ENCODE measurements at regions not wholly inside any gene's neighbourhood (a gene's known extent, or its start where the extent isn't known, plus 50 kb on each side); places are given as distances from the start of the nearest gene placed in this dataset.

DNA sequence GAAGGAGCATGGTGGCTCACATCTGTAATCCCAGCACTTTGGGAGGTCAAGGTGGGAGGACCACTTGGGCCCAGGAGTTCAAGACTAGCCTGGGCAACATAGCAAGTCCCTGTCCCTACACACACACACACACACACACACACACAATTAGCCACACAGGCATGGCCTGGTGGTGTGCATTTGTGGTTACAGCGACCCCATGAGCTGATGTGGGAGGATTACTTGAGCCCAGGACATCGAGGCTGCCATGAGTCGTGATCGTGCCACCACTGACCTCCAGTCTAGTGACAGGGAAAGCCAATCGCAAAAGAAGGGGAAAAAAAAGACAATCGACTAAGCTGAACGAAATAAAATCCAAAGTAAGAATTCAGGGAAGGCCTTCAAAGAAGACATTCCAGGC is 67.9 kb downstream of the TBX3 start:
- Histone ChIP-seq H4K12ac (ENCODE audit: low read depth, low read length) (no peak overlapping the region), H3K4me2 (ENCODE audit: low read length) (no peak overlapping the region), H3K27ac (ENCODE audit: low read depth, low read length) (no peak overlapping the region), H3K36me3 (ENCODE audit: control insufficient read depth in 1 of 2, insufficient read depth in 2 of 2, low read length in 2 of 2) (no peaks in the 10 kb centered on the region), H2AK5ac (ENCODE audit: low read length) (no peak overlapping the region), H4K8ac (ENCODE audit: low read depth, low read length) (no peak overlapping the region), H2BK120ac (ENCODE audit: insufficient read depth, low read length, poor library complexity) (no peak overlapping the region), H3K18ac (ENCODE audit: low read length) (no peak overlapping the region), H3K4me1 (ENCODE audit: control insufficient read depth in 1 of 2, insufficient read depth in 2 of 2, low read length in 2 of 2) (peaks cover 0 to 2% of the 10 kb centered on the region in 2 experiments), H3K27me3 (ENCODE audit: insufficient read depth, low read length) (no peaks in the 10 kb centered on the region), H3K9ac (ENCODE audit: low read length) (no peak overlapping the region), H3K79me1 (ENCODE audit: low read length) (no peaks in the 10 kb centered on the region), H3K4me3 (ENCODE audit: low read depth, low read length) (peak overlapping the region; percentile 18), H3K4ac (ENCODE audit: low read depth, low read length) (no peak overlapping the region), H3K23ac (ENCODE audit: low read length) (no peak overlapping the region), H3K9me3 (ENCODE audit: insufficient read depth, low read depth, low read length) (peaks cover 3% of the 10 kb centered on the region), H4K91ac (ENCODE audit: low read depth, low read length) (no peak overlapping the region), H3K14ac (ENCODE audit: low read length) (no peak overlapping the region), H3K79me2 (ENCODE audit: control insufficient read depth, insufficient read depth, low read length, poor library complexity) (no peaks in the 10 kb centered on the region), H2AFZ (ENCODE audit: insufficient read depth, low read length, poor library complexity) (no peak overlapping the region), H2BK5ac (ENCODE audit: low read depth, low read length, poor library complexity) (no peak overlapping the region), H2BK12ac (ENCODE audit: low read length) (no peak overlapping the region)
- DNase-seq = no peak
- WGBS (ENCODE audit: extremely low coverage, insufficient coverage, insufficient read length) = no CpG with 5 or more reads among the region's 7 CpGs

DNA sequence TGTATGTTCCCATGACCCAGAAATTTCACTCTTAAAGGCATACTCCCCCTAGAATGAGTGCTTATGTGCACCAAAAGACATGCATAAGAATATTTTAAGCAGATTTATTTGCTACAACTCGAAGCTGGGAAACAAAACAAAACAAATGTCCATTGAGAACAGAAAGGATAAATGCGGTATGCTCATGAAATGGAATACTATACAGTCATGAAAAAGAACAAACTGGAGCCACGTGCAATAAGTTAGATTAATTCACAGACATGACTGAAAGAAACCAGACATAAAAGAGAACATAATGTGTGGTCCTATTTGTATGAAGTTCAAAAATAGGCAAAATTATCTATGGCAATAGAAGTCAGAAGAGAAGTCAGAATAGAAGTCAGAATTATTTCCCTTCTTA is 69.9 kb downstream of the TBX3 start:
- no peak overlapping the region for H2BK12ac ChIP-seq (ENCODE audit: low read length)
- DNase-seq = no peak
- H3K18ac ChIP-seq (ENCODE audit: low read length) = no peak overlapping the region
- H4K91ac ChIP-seq (ENCODE audit: low read depth, low read length) = no peak overlapping the region
- H2BK5ac ChIP-seq (ENCODE audit: low read depth, low read length, poor library complexity) = no peak overlapping the region
- H4K12ac ChIP-seq (ENCODE audit: low read depth, low read length) = no peak overlapping the region
- peaks cover 3% of the 10 kb centered on the region for H3K9me3 ChIP-seq (ENCODE audit: insufficient read depth, low read depth, low read length)
- no peak overlapping the region for H3K4ac ChIP-seq (ENCODE audit: low read depth, low read length)
- no peaks in the 10 kb centered on the region for H3K36me3 ChIP-seq (ENCODE audit: control insufficient read depth in 1 of 2, insufficient read depth in 2 of 2, low read length in 2 of 2)
- H3K9ac ChIP-seq (ENCODE audit: low read length) = no peak overlapping the region
- H3K4me1 ChIP-seq (ENCODE audit: control insufficient read depth in 1 of 2, insufficient read depth in 2 of 2, low read length in 2 of 2) = peaks cover 0 to 2% of the 10 kb centered on the region in 2 experiments
- no peak overlapping the region for H3K4me3 ChIP-seq (ENCODE audit: low read depth, low read length)
- no peak overlapping the region for H3K14ac ChIP-seq (ENCODE audit: low read length)
- H3K4me2 ChIP-seq (ENCODE audit: low read length) = no peak overlapping the region
- H3K27me3 ChIP-seq (ENCODE audit: insufficient read depth, low read length) = no peaks in the 10 kb centered on the region
- WGBS (ENCODE audit: extremely low coverage, insufficient coverage, insufficient read length) = no CpG with 5 or more reads among the region's 3 CpGs
- no peak overlapping the region for H3K23ac ChIP-seq (ENCODE audit: low read length)
- no peak overlapping the region for H2AK5ac ChIP-seq (ENCODE audit: low read length)
- H2BK120ac ChIP-seq (ENCODE audit: insufficient read depth, low read length, poor library complexity) = no peak overlapping the region
- no peaks in the 10 kb centered on the region for H3K79me2 ChIP-seq (ENCODE audit: control insufficient read depth, insufficient read depth, low read length, poor library complexity)
- H2AFZ ChIP-seq (ENCODE audit: insufficient read depth, low read length, poor library complexity) = no peak overlapping the region
- H3K27ac ChIP-seq (ENCODE audit: low read depth, low read length) = no peak overlapping the region
- H3K79me1 ChIP-seq (ENCODE audit: low read length) = no peaks in the 10 kb centered on the region
- H4K8ac ChIP-seq (ENCODE audit: low read depth, low read length) = no peak overlapping the region

DNA sequence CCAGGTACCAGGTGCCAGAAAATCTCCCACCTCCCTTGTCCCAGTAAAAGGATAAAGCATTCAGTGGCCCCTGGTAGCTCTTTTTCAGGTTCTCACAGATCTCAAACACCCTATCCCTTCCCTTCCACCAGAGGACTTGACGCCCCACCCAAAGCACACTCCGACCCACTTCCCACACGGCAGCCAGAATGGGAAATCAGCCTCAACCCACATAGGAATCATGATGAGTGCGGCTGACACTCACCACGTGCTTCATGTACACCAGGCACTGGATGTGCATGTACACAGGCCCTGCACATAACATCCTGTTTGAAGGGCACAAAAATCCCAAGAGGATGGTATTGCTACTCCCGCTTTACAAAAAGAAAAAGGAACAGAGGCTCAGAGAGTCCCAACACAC is 71.9 kb downstream of the TBX3 start:
- no peak overlapping the region for H3K18ac ChIP-seq (ENCODE audit: low read length)
- no peak overlapping the region for H3K4me3 ChIP-seq (ENCODE audit: low read depth, low read length)
- H3K9ac ChIP-seq (ENCODE audit: low read length) = no peak overlapping the region
- no peak overlapping the region for H2AFZ ChIP-seq (ENCODE audit: insufficient read depth, low read length, poor library complexity)
- H4K12ac ChIP-seq (ENCODE audit: low read depth, low read length) = no peak overlapping the region
- no peaks in the 10 kb centered on the region for H3K27me3 ChIP-seq (ENCODE audit: insufficient read depth, low read length)
- H2AK5ac ChIP-seq (ENCODE audit: low read length) = no peak overlapping the region
- no peak overlapping the region for H2BK5ac ChIP-seq (ENCODE audit: low read depth, low read length, poor library complexity)
- no peaks in the 10 kb centered on the region for H3K79me2 ChIP-seq (ENCODE audit: control insufficient read depth, insufficient read depth, low read length, poor library complexity)
- peaks cover 0 to 2% of the 10 kb centered on the region in 2 experiments for H3K4me1 ChIP-seq (ENCODE audit: control insufficient read depth in 1 of 2, insufficient read depth in 2 of 2, low read length in 2 of 2)
- no peak overlapping the region for H3K23ac ChIP-seq (ENCODE audit: low read length)
- H4K91ac ChIP-seq (ENCODE audit: low read depth, low read length) = no peak overlapping the region
- no peak overlapping the region for H3K4ac ChIP-seq (ENCODE audit: low read depth, low read length)
- no peak overlapping the region for H3K14ac ChIP-seq (ENCODE audit: low read length)
- no peak overlapping the region for H2BK12ac ChIP-seq (ENCODE audit: low read length)
- H3K79me1 ChIP-seq (ENCODE audit: low read length) = no peaks in the 10 kb centered on the region
- H2BK120ac ChIP-seq (ENCODE audit: insufficient read depth, low read length, poor library complexity) = no peak overlapping the region
- peaks cover 3% of the 10 kb centered on the region for H3K9me3 ChIP-seq (ENCODE audit: insufficient read depth, low read depth, low read length)
- no peak overlapping the region for H3K27ac ChIP-seq (ENCODE audit: low read depth, low read length)
- no CpG with 5 or more reads among the region's 6 CpGs for WGBS (ENCODE audit: extremely low coverage, insufficient coverage, insufficient read length)
- H4K8ac ChIP-seq (ENCODE audit: low read depth, low read length) = no peak overlapping the region
- H3K4me2 ChIP-seq (ENCODE audit: low read length) = no peak overlapping the region
- no peaks in the 10 kb centered on the region for H3K36me3 ChIP-seq (ENCODE audit: control insufficient read depth in 1 of 2, insufficient read depth in 2 of 2, low read length in 2 of 2)
- no peak for DNase-seq

- Histone ChIP-seq H2BK12ac (ENCODE audit: low read length) (no peak overlapping the region), H3K4me3 (ENCODE audit: low read depth, low read length) (no peak overlapping the region), H2AFZ (ENCODE audit: insufficient read depth, low read length, poor library complexity) (no peak overlapping the region), H3K27ac (ENCODE audit: low read depth, low read length) (no peak overlapping the region), H2BK5ac (ENCODE audit: low read depth, low read length, poor library complexity) (no peak overlapping the region), H3K27me3 (ENCODE audit: insufficient read depth, low read length) (no peaks in the 10 kb centered on the region), H2BK120ac (ENCODE audit: insufficient read depth, low read length, poor library complexity) (no peak overlapping the region), H3K9me3 (ENCODE audit: insufficient read depth, low read depth, low read length) (peaks cover 3% of the 10 kb centered on the region), H4K91ac (ENCODE audit: low read depth, low read length) (no peak overlapping the region), H3K4me1 (ENCODE audit: control insufficient read depth in 1 of 2, insufficient read depth in 2 of 2, low read length in 2 of 2) (peaks cover 0 to 2% of the 10 kb centered on the region in 2 experiments), H3K18ac (ENCODE audit: low read length) (no peak overlapping the region), H3K79me2 (ENCODE audit: control insufficient read depth, insufficient read depth, low read length, poor library complexity) (no peaks in the 10 kb centered on the region), H4K12ac (ENCODE audit: low read depth, low read length) (no peak overlapping the region), H3K36me3 (ENCODE audit: control insufficient read depth in 1 of 2, insufficient read depth in 2 of 2, low read length in 2 of 2) (no peaks in the 10 kb centered on the region), H4K8ac (ENCODE audit: low read depth, low read length) (no peak overlapping the region), H3K4ac (ENCODE audit: low read depth, low read length) (no peak overlapping the region), H3K14ac (ENCODE audit: low read length) (no peak overlapping the region), H3K79me1 (ENCODE audit: low read length) (no peaks in the 10 kb centered on the region), H2AK5ac (ENCODE audit: low read length) (no peak overlapping the region), H3K9ac (ENCODE audit: low read length) (no peak overlapping the region), H3K23ac (ENCODE audit: low read length) (no peak overlapping the region), H3K4me2 (ENCODE audit: low read length) (no peak overlapping the region)
- DNase-seq = no peak
- no CpG with 5 or more reads among the region's 8 CpGs for WGBS (ENCODE audit: extremely low coverage, insufficient coverage, insufficient read length)
Observed at GRCh38 chr12:114611145-114612018, 72.6 kb downstream of the TBX3 start.
